IMR-90 (cell line): ENCODE measurements at regions not wholly inside any gene's neighbourhood (a gene's known extent, or its start where the extent isn't known, plus 50 kb on each side); places are given as distances from the start of the nearest gene placed in this dataset.

Experiments
- ATAC-seq: fragments of 200-7000 bp; cut with Tn5 transposase; 2 replicates; pipeline ENCODE4 v1.9.1; 2020; ENCODE audit warnings: low read depth, mild to moderate bottlenecking, moderate library complexity
- BruUV-seq: library from RNA; stranded (reverse); fragments of 400-500 nt; replicated peaks from 2 replicates; lab custom pipeline; 2021; lab: Mats Ljungman, UMichigan
- CTCF ChIA-PET: fragments of 300-600 bp; formaldehyde crosslinking; extraction: SDS; loops from one replicate; lab custom pipeline; 2021; ENCODE audit warnings: antibody characterized with exemption; lab: Yijun Ruan, JAX
- POLR2A ChIA-PET: fragments of 300-600 bp; sonication (Branson Sonifier 250); formaldehyde crosslinking; loops from one replicate; lab custom pipeline; 2022; ENCODE audit warnings: antibody characterized with exemption; ENCODE audit not compliant: unreplicated experiment; lab: Charles Lee
- DNase-seq: peaks from one replicate; pipeline ENCODE4 v3.0.0; 2013
- H2AFZ ChIP-seq: replicated peaks from 2 replicates; pipeline ENCODE3; 2013; ENCODE audit warnings: low read length, mild to moderate bottlenecking; ENCODE audit not compliant: poor library complexity
- H2AK5ac ChIP-seq: 2 replicates; pipeline ENCODE4 v1.6.1; 2013; ENCODE audit warnings: low read depth, low read length, inconsistent platforms
- H2AK9ac ChIP-seq: replicated peaks from 2 replicates; pipeline ENCODE3; 2013; ENCODE audit warnings: mild to moderate bottlenecking, low read depth, low read length, moderate library complexity; ENCODE audit not compliant: poor library complexity
- H2BK120ac ChIP-seq: 2 replicates; pipeline ENCODE4 v1.6.1; 2013; ENCODE audit warnings: low read depth, low read length, inconsistent platforms
- H2BK15ac ChIP-seq: 3 replicates; pipeline ENCODE4 v1.6.1; 2013; ENCODE audit warnings: low read depth, low read length, inconsistent platforms
- H2BK20ac ChIP-seq: 2 replicates; pipeline ENCODE4 v1.6.1; 2013; ENCODE audit warnings: low read depth, mild to moderate bottlenecking, inconsistent platforms, low read length, moderate library complexity
- H2BK5ac ChIP-seq: 2 replicates; pipeline ENCODE4 v1.6.1; 2013; ENCODE audit warnings: mild to moderate bottlenecking, low read depth, low read length, inconsistent platforms; ENCODE audit not compliant: poor library complexity, severe bottlenecking
- H3K14ac ChIP-seq: replicated peaks from 2 replicates; pipeline ENCODE4 v1.6.1; 2013; ENCODE audit warnings: low read depth, low read length, inconsistent platforms
- H3K18ac ChIP-seq: 2 replicates; pipeline ENCODE4 v1.6.1; 2013; ENCODE audit warnings: low read depth, low read length, control low read depth
- H3K23ac ChIP-seq: 2 replicates; pipeline ENCODE4 v1.6.1; 2013; ENCODE audit warnings: low read depth, low read length, inconsistent platforms
- H3K27ac ChIP-seq: 2 replicates; pipeline ENCODE4 v1.5.1; 2013; ENCODE audit warnings: mild to moderate bottlenecking, control low read depth, low read length; ENCODE audit not compliant: insufficient read depth
- H3K27me3 ChIP-seq: 2 replicates; pipeline ENCODE4 v1.6.1; 2013; ENCODE audit warnings: low read length; ENCODE audit not compliant: control insufficient read depth, insufficient read depth
- H3K36me3 ChIP-seq: 2 replicates; pipeline ENCODE4 v1.6.1; 2013; ENCODE audit warnings: low read length, mixed read lengths; ENCODE audit not compliant: control insufficient read depth, insufficient read depth
- H3K4ac ChIP-seq: 2 replicates; pipeline ENCODE4 v1.6.1; 2013; ENCODE audit warnings: low read depth, low read length, inconsistent platforms
- H3K4me1 ChIP-seq: 2 replicates; pipeline ENCODE4 v1.6.1; 2013; ENCODE audit warnings: low read length, mixed read lengths; ENCODE audit not compliant: control insufficient read depth, insufficient read depth
- H3K4me2 ChIP-seq: 2 replicates; pipeline ENCODE4 v1.6.1; 2013; ENCODE audit warnings: low read depth, mild to moderate bottlenecking, control low read depth, low read length, moderate library complexity
- H3K4me3 ChIP-seq: 2 replicates; pipeline ENCODE4 v1.5.1; 2013; ENCODE audit warnings: low read depth, mild to moderate bottlenecking, control low read depth, low read length, moderate library complexity; ENCODE audit not compliant: insufficient read depth
- H3K56ac ChIP-seq: 2 replicates; pipeline ENCODE4 v1.6.1; 2013; ENCODE audit warnings: low read length, inconsistent platforms; ENCODE audit not compliant: insufficient read depth; ENCODE audit errors: extremely low read depth
- H3K79me1 ChIP-seq, 2 experiments: 2 replicates each; pipeline ENCODE4 v1.6.1; 2013; ENCODE audit warnings: low read length in 2 of 2, inconsistent platforms in 1 of 2, low read depth in 1 of 2
- H3K9ac ChIP-seq: 2 replicates; pipeline ENCODE4 v1.6.1; 2013; ENCODE audit warnings: low read depth, low read length, control low read depth
- H3K9me1 ChIP-seq: 2 replicates; pipeline ENCODE4 v1.6.1; 2013; ENCODE audit warnings: low read length, inconsistent platforms; ENCODE audit not compliant: insufficient read depth
- H3K9me3 ChIP-seq: 2 replicates; pipeline ENCODE4 v1.6.1; 2013; ENCODE audit warnings: low read length; ENCODE audit not compliant: control insufficient read depth, insufficient read depth
- H4K20me1 ChIP-seq: 2 replicates; pipeline ENCODE4 v1.6.1; 2013; ENCODE audit warnings: low read length, inconsistent platforms; ENCODE audit not compliant: insufficient read depth
- H4K5ac ChIP-seq: 2 replicates; pipeline ENCODE4 v1.6.1; 2013; ENCODE audit warnings: mild to moderate bottlenecking, low read depth, low read length, control low read depth
- H4K8ac ChIP-seq, 2 experiments: 2 replicates each; pipeline ENCODE4 v1.6.1; 2013; ENCODE audit warnings: low read depth in 2 of 2, low read length in 2 of 2, control low read depth in 1 of 2, inconsistent platforms in 1 of 2
- H4K91ac ChIP-seq: 2 replicates; pipeline ENCODE4 v1.6.1; 2013; ENCODE audit warnings: low read depth, low read length, inconsistent platforms; ENCODE audit not compliant: insufficient read depth
- CEBPB ChIP-seq: IDR thresholded peaks from 2 replicates; pipeline ENCODE4 v1.6.1; 2012; ENCODE audit warnings: low read depth, low read length, improper control_type of control experiment
- CTCF ChIP-seq: conservative IDR thresholded peaks from 2 replicates; pipeline ENCODE4 v1.5.1; 2012; ENCODE audit warnings: mild to moderate bottlenecking, low read depth, low read length, improper control_type of control experiment
- FOS ChIP-seq: fragments of 150-350 bp; IDR thresholded peaks from 2 replicates; pipeline ENCODE4 v1.6.1; 2016; ENCODE audit warnings: low read depth, low read length
- MAZ ChIP-seq: IDR thresholded peaks from 2 replicates; pipeline ENCODE4 v1.6.1; 2012; ENCODE audit warnings: low read depth, mild to moderate bottlenecking, low read length, improper control_type of control experiment, moderate library complexity, borderline replicate concordance
- MXI1 ChIP-seq: IDR thresholded peaks from 2 replicates; pipeline ENCODE4 v1.6.1; 2012; ENCODE audit warnings: low read depth, mild to moderate bottlenecking, low read length, moderate library complexity, borderline replicate concordance
- NFE2L2 ChIP-seq: fragments of 150-350 bp; IDR thresholded peaks from 2 replicates; pipeline ENCODE4 v1.6.1; 2016; ENCODE audit warnings: low read depth, mild to moderate bottlenecking, low read length
- RCOR1 ChIP-seq: IDR thresholded peaks from 2 replicates; pipeline ENCODE4 v1.6.1; 2012; ENCODE audit warnings: mild to moderate bottlenecking, low read length, improper control_type of control experiment; ENCODE audit not compliant: insufficient replicate concordance
- SMC3 ChIP-seq: fragments of 150-350 bp; IDR thresholded peaks from 2 replicates; pipeline ENCODE4 v1.6.1; 2016; ENCODE audit warnings: low read depth, mild to moderate bottlenecking, antibody characterized with exemption, low read length, moderate library complexity
- WGBS, 2 experiments: methylation state at CpG; one replicate each; pipeline versions ENCODE4 v1.1.5 to v1.1.7; 2013; ENCODE audit warnings: missing lambda C conversion rate in 2 of 2; ENCODE audit not compliant: insufficient read length in 1 of 2; ENCODE audit errors: extremely low coverage in 2 of 2; 5-methylcytosine and 5-hydroxymethylcytosine counted together
- dilution Hi-C: fragments of 300-500 bp; cut with HindIII; formaldehyde crosslinking; loops from one replicate; pipeline ENCODE4 v1.14.3; 2018; ENCODE audit warnings: low sequenced_read_pairs; ENCODE audit not compliant: unreplicated experiment
- in situ Hi-C: fragments of 300-500 bp; cut with MboI; formaldehyde crosslinking; loops from 3 replicates; pipeline ENCODE4 v1.14.3; 2019; ENCODE audit warnings: low sequenced_read_pairs, inconsistent platforms, mixed read lengths
- intact Hi-C: fragments of 100-400 bp; cut with micrococcal nuclease; formaldehyde crosslinking; loops from 2 replicates; pipeline ENCODE4 v1.10.0; 2022
- TF ChIP-seq, protein P1 (sequence below): fragments of 150-350 bp; IDR thresholded peaks from 2 replicates; pipeline ENCODE4 v1.6.1; 2016; ENCODE audit warnings: low read depth, mild to moderate bottlenecking, low read length, moderate library complexity, borderline replicate concordance

GRCh38 chr5:75824323-75824722 lies 107.1 kb upstream of the POC5 start:
- Histone ChIP-seq H3K23ac (no peak overlapping the region), H2BK20ac (no peak overlapping the region), H3K9ac (no peak overlapping the region), H3K4me3 (no peak overlapping the region), H3K4ac (no peak overlapping the region), H2AK9ac (no peak overlapping the region), H3K36me3 (no peaks in the 10 kb centered on the region), H2BK5ac (no peak overlapping the region), H2BK120ac (no peak overlapping the region), H4K8ac (no peak overlapping the region), H4K20me1 (no peaks in the 10 kb centered on the region), H3K4me2 (no peak overlapping the region), H3K27me3 (no peaks in the 10 kb centered on the region), H3K14ac (no peak overlapping the region), H2AK5ac (no peak overlapping the region), H3K18ac (no peak overlapping the region), H3K27ac (no peak overlapping the region), H3K79me1 (no peaks in the 10 kb centered on the region), H3K9me1 (no peaks in the 10 kb centered on the region), H2BK15ac (no peak overlapping the region), H3K9me3 (0 out of 2 replicates have a peak, but pooled peaks cover 2% of the 10 kb centered on the region), H2AFZ (no peak overlapping the region), H4K91ac (no peak overlapping the region), H3K56ac (no peak overlapping the region), H4K5ac (no peak overlapping the region), H3K4me1 (no peaks in the 10 kb centered on the region)
- DNase-seq (no peak), ATAC-seq (no peak)
- WGBS, 2 experiments, result no CpG with 5 or more reads among the region's 1 CpG
- in situ Hi-C loops, result no loop called here
- no peak for TF ChIP-seq RCOR1
- TF ChIP-seq MAZ, result no peak
- TF ChIP-seq SMC3, result no peak
- TF ChIP-seq CEBPB, result no peak
- no peak for TF ChIP-seq FOS
- TF ChIP-seq CTCF, result no peak
- TF ChIP-seq NFE2L2, result no peak
- TF ChIP-seq, protein P1, sequence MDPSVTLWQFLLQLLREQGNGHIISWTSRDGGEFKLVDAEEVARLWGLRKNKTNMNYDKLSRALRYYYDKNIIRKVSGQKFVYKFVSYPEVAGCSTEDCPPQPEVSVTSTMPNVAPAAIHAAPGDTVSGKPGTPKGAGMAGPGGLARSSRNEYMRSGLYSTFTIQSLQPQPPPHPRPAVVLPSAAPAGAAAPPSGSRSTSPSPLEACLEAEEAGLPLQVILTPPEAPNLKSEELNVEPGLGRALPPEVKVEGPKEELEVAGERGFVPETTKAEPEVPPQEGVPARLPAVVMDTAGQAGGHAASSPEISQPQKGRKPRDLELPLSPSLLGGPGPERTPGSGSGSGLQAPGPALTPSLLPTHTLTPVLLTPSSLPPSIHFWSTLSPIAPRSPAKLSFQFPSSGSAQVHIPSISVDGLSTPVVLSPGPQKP, result no peak
- TF ChIP-seq MXI1, result no peak
- ChIA-PET CTCF (no interaction called here), POLR2A (no interaction called here)
- BruUV-seq, result no TSS peak
- dilution Hi-C loops, result no loop called here
- intact Hi-C loops, result no loop called here
